ENCODE measurements at regions not wholly inside any gene's neighbourhood (a gene's known extent, or its start where the extent isn't known, plus 50 kb on each side); places are given as distances from the start of the nearest gene placed in this dataset.
"Not testable (repeated sequence)": the region's sequence is repeated elsewhere in the genome, so short reads cannot be mapped to it uniquely, and the experiment has no call there.

DNA sequence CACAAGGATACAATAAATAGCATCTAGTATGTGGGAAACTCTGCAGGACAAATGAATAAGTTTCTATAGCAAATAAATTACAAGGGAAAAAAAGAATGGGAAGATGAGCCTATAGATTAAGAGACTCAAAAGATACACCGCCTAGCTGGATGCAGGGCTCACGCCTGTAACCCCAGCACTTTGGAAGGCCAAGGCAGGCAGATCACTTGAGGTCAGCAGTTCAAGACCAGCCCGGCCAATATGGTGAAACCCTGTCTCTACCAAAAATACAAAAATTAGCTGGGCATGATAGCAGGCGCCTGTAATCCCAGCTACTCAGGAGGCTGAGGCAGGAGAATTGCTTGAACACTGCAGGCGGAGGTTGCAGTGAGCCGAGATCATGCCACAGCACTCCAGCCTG, 95.1 kb upstream of the BARHL2 start:
- TF ChIP-seq, protein P1, sequence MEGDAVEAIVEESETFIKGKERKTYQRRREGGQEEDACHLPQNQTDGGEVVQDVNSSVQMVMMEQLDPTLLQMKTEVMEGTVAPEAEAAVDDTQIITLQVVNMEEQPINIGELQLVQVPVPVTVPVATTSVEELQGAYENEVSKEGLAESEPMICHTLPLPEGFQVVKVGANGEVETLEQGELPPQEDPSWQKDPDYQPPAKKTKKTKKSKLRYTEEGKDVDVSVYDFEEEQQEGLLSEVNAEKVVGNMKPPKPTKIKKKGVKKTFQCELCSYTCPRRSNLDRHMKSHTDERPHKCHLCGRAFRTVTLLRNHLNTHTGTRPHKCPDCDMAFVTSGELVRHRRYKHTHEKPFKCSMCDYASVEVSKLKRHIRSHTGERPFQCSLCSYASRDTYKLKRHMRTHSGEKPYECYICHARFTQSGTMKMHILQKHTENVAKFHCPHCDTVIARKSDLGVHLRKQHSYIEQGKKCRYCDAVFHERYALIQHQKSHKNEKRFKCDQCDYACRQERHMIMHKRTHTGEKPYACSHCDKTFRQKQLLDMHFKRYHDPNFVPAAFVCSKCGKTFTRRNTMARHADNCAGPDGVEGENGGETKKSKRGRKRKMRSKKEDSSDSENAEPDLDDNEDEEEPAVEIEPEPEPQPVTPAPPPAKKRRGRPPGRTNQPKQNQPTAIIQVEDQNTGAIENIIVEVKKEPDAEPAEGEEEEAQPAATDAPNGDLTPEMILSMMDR (IDR thresholded peaks at IDR 0.05), result not testable (repeated sequence)
- TF ChIP-seq POLR2A (IDR thresholded peaks at IDR 0.05; ENCODE audit: low read depth); POLR2AphosphoS5 (IDR thresholded peaks at IDR 0.05): not testable (repeated sequence)
